HepG2 (cell line): ENCODE measurements at regions not wholly inside any gene's neighbourhood (a gene's known extent, or its start where the extent isn't known, plus 50 kb on each side); places are given as distances from the start of the nearest gene placed in this dataset.

Experiments
- ATAC-seq: fragments of 200-7000 bp; cut with Tn5 transposase; 3 replicates; pipeline ENCODE4 v1.9.1; 2020; ENCODE audit warnings: mild to moderate bottlenecking, moderate library complexity
- BruUV-seq: library from RNA; stranded (reverse); fragments of 400-500 nt; replicated peaks from 2 replicates; lab custom pipeline; 2021; lab: Mats Ljungman, UMichigan
- CTCF ChIA-PET: fragments of 300-600 bp; formaldehyde crosslinking; extraction: SDS; loops from one replicate; lab custom pipeline; 2021; ENCODE audit warnings: low total read pairs, inconsistent platforms, low intra/inter-chr PET ratio; lab: Yijun Ruan, JAX
- POLR2A ChIA-PET: fragments of 350-600 bp; sonication (Branson Sonifier 250); formaldehyde crosslinking; loops from one replicate; lab custom pipeline; 2020; ENCODE audit warnings: antibody characterized with exemption, inconsistent platforms; lab: Yijun Ruan, JAX
- DNase-seq: peaks from one replicate; pipeline ENCODE4 v3.0.0-alpha.2; 2015; ENCODE audit warnings: low spot score
- FAIRE-seq: peaks from 3 replicates; lab custom pipeline; 2011; peaks lifted over from hg19 to GRCh38; lab: Jason Lieb, UNC
- H2AFZ ChIP-seq: one replicate; pipeline ENCODE4 v1.6.1; 2011; ENCODE audit warnings: low read length, inconsistent platforms
- H3K27ac ChIP-seq: fragments of 300-600 bp; 3 replicates; pipeline ENCODE4 v1.8.0; 2011; ENCODE audit warnings: mixed run types, mild to moderate bottlenecking, mixed read lengths, low read length, inconsistent platforms; ENCODE audit not compliant: insufficient read depth; ENCODE audit errors: extremely low read length
- H3K27me3 ChIP-seq, 2 experiments: fragments of 200-600 bp in 1 of 2; 2 replicates in 1 of 2; 3 replicates in 1 of 2; pipeline versions ENCODE4 v1.6.0 to v1.8.0; 2011; ENCODE audit warnings: low read length in 2 of 2, mild to moderate bottlenecking in 2 of 2, moderate library complexity in 2 of 2, inconsistent platforms in 1 of 2; ENCODE audit not compliant: insufficient read depth in 2 of 2, control insufficient read depth in 1 of 2
- H3K36me3 ChIP-seq, 2 experiments: fragments of 200-600 bp in 1 of 2; replicated peaks in 1 of 2; 2 replicates in 1 of 2; 3 replicates in 1 of 2; pipeline versions ENCODE4 v1.5.1 to v1.8.0; 2011; ENCODE audit warnings: low read length in 2 of 2, inconsistent platforms in 1 of 2; ENCODE audit not compliant: insufficient read depth in 2 of 2, control insufficient read depth in 1 of 2
- H3K4me1 ChIP-seq: 2 replicates; pipeline ENCODE4 v1.5.1; 2012; ENCODE audit warnings: low read length, inconsistent platforms; ENCODE audit not compliant: insufficient read depth
- H3K4me2 ChIP-seq: 2 replicates; pipeline ENCODE4 v1.6.0; 2011; ENCODE audit warnings: low read depth, low read length, inconsistent platforms
- H3K4me3 ChIP-seq, 3 experiments: fragments of 200-600 bp in 1 of 3; sonication (generic), shearing (Covaris generic) in 1 of 3; replicated peaks in 1 of 3; 2 replicates each; pipeline ENCODE4 v1.5.1; 2011 to 2016; ENCODE audit warnings: low read length in 3 of 3, inconsistent platforms in 2 of 3, low read depth in 2 of 3, mild to moderate bottlenecking in 2 of 3, control low read depth in 1 of 3, mixed read lengths in 1 of 3; ENCODE audit not compliant: insufficient read depth in 1 of 3
- H3K79me2 ChIP-seq: one replicate; pipeline ENCODE4 v1.6.1; 2011; ENCODE audit warnings: low read length, inconsistent platforms; ENCODE audit not compliant: insufficient read depth
- H3K9ac ChIP-seq: 2 replicates; pipeline ENCODE4 v1.6.0; 2011; ENCODE audit warnings: mild to moderate bottlenecking, low read depth, low read length, inconsistent platforms; ENCODE audit not compliant: insufficient read depth
- H3K9me3 ChIP-seq: 2 replicates; pipeline ENCODE4 v1.5.1; 2012; ENCODE audit warnings: mild to moderate bottlenecking, low read length
- H4K20me1 ChIP-seq: 2 replicates; pipeline ENCODE4 v1.6.0; 2011; ENCODE audit warnings: inconsistent platforms, mild to moderate bottlenecking, low read length, moderate library complexity; ENCODE audit not compliant: insufficient read depth
- EP300 ChIP-seq, 3 experiments: sonication (generic) in 1 of 3; formaldehyde crosslinking in 1 of 3; IDR thresholded peaks; 2 replicates each; pipeline versions ENCODE4 v1.5.1 to v1.6.1; 2011 to 2020; ENCODE audit warnings: low read depth in 2 of 3, low read length in 2 of 3, borderline replicate concordance in 1 of 3, improper control_type of control experiment in 1 of 3, mild to moderate bottlenecking in 1 of 3, missing genetic modification reagents in 1 of 3, moderate library complexity in 1 of 3
- EZH2 ChIP-seq: conservative IDR thresholded peaks from 2 replicates; pipeline ENCODE4 v1.6.1; 2012; ENCODE audit warnings: mild to moderate bottlenecking, low read depth, low read length, moderate library complexity
- HNF4A ChIP-seq: sonication (generic); formaldehyde crosslinking; IDR thresholded peaks from 2 replicates; pipeline ENCODE4 v1.4.0; 2020; ENCODE audit warnings: missing genetic modification reagents
- PHF8 ChIP-seq: sonication (generic); formaldehyde crosslinking; IDR thresholded peaks from 2 replicates; pipeline ENCODE4 v1.5.0; 2020; ENCODE audit warnings: missing genetic modification reagents
- RNF2 ChIP-seq: fragments of 450-650 bp; conservative IDR thresholded peaks from 2 replicates; pipeline ENCODE4 v1.6.1; 2016; ENCODE audit warnings: low read depth
- ZNF350 ChIP-seq: sonication (generic); formaldehyde crosslinking; IDR thresholded peaks from 2 replicates; pipeline ENCODE4 v1.4.0; 2020; ENCODE audit warnings: mild to moderate bottlenecking, low read depth, missing genetic modification reagents, borderline replicate concordance
- ZSCAN9 ChIP-seq: IDR thresholded peaks from 2 replicates; pipeline ENCODE4 v1.6.1; 2016; ENCODE audit warnings: borderline replicate concordance
- WGBS: methylation state at CpG from one replicate; pipeline ENCODE4 v1.1.6; 2017; ENCODE audit warnings: low lambda C conversion rate; 5-methylcytosine and 5-hydroxymethylcytosine counted together
- in situ Hi-C: cut with HindIII; loops from 2 replicates; pipeline ENCODE4 v1.10.0; 2017; ENCODE audit warnings: low pct_unique_long_range_greater_than_20kb; ENCODE audit not compliant: extremely low pct_ligation_motif_present
- intact Hi-C: fragments of 100-400 bp; cut with micrococcal nuclease; formaldehyde crosslinking; loops from one replicate; pipeline ENCODE4 v1.10.0; 2022; ENCODE audit not compliant: unreplicated experiment
- TF ChIP-seq, protein P1 (sequence below): fragments of 450-650 bp; IDR thresholded peaks from 2 replicates; pipeline ENCODE4 v1.6.1; 2017; ENCODE audit warnings: mild to moderate bottlenecking

DNA sequence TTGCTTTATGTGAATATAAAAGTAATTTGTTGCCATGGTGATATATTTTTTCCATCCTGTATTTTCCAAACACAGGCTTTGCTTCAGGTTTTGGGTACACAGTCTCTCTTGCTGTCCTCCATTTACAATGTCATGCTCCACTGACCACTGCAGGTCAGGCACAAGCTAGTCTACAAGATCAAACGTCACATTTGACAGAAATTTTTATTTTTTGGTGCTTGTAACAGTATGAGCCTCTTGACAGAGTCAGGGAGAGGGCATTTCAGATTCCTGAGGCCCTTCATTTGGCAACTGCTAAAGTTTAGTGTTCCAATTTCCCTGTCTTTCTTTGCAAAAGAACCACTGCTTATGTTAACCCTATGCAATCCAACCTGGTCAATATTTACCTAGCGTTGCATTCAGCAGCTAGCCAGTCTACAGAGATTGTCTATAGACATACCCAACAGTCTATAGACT lies 175.0 kb downstream of the RFC3 start (continued):
- TF ChIP-seq HNF4A (CRISPR knock-in tag), result peak; percentile 45; the same call in 1 of the 2 replicates
- TF ChIP-seq RNF2, result no peak
- TF ChIP-seq EZH2, result no peak
- TF ChIP-seq EP300 (IDR thresholded peaks at IDR 0.05; ENCODE audit: low read depth in 2 of 2, low read length in 2 of 2), result peak in 1 of 2 experiments; percentile 65; a peak in 1 of 4 replicates
- TF ChIP-seq EP300 (CRISPR knock-in tag; IDR thresholded peaks at IDR 0.05; ENCODE audit: borderline replicate concordance), result no peak

DNA sequence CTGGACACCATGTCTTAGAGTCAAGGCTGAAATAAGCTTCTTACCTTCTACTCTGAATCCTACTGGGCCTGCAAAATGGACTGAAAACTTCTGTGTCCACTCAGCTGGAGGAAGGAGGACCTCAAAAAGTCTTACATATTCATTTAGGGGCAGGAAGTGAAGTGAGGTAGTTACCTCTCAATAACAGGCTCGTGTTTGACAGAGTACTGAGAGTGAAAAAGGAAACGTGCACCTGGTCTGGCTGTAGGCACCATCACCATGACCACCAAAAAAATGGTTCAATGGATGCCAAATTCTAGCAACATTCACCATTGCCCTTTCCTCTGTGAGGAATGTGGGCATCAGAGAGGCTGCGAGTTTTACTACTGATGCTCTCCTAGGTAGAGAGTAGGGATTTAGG lies 176.2 kb downstream of the RFC3 start:
- 96% methylated on average over 3 of the region's 3 CpGs for WGBS

More for the DNA sequence above, 176.2 kb downstream of the RFC3 start:
- intact Hi-C loops, result no loop called here
- POLR2A ChIA-PET, result interaction anchor here (1.5 to 1.9 kb wide), 2 partner anchors 15 to 17 kb away, joined by 4 to 6 read pairs; no protein-coding TSS in a partner anchor
- no peaks in the 10 kb centered on the region for H3K9me3 ChIP-seq
- DNase-seq (no peak), ATAC-seq (no peak)
- H3K4me2 ChIP-seq, result no peak overlapping the region
- no peaks in the 10 kb centered on the region for H3K36me3 ChIP-seq
- H3K27ac ChIP-seq, result no peak overlapping the region
- H3K4me3 ChIP-seq, result no peak overlapping the region
- no peak overlapping the region for H3K9ac ChIP-seq
- H4K20me1 ChIP-seq, result no peaks in the 10 kb centered on the region
- no peaks in the 10 kb centered on the region for H3K27me3 ChIP-seq
- no peak overlapping the region for H2AFZ ChIP-seq
- peaks cover 19% of the 10 kb centered on the region for H3K4me1 ChIP-seq
- no peak for TF ChIP-seq PHF8
- no peak for TF ChIP-seq ZNF350
- TF ChIP-seq, protein P1, sequence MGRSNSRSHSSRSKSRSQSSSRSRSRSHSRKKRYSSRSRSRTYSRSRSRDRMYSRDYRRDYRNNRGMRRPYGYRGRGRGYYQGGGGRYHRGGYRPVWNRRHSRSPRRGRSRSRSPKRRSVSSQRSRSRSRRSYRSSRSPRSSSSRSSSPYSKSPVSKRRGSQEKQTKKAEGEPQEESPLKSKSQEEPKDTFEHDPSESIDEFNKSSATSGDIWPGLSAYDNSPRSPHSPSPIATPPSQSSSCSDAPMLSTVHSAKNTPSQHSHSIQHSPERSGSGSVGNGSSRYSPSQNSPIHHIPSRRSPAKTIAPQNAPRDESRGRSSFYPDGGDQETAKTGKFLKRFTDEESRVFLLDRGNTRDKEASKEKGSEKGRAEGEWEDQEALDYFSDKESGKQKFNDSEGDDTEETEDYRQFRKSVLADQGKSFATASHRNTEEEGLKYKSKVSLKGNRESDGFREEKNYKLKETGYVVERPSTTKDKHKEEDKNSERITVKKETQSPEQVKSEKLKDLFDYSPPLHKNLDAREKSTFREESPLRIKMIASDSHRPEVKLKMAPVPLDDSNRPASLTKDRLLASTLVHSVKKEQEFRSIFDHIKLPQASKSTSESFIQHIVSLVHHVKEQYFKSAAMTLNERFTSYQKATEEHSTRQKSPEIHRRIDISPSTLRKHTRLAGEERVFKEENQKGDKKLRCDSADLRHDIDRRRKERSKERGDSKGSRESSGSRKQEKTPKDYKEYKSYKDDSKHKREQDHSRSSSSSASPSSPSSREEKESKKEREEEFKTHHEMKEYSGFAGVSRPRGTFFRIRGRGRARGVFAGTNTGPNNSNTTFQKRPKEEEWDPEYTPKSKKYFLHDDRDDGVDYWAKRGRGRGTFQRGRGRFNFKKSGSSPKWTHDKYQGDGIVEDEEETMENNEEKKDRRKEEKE, result no peak
- TF ChIP-seq ZSCAN9 (CRISPR knock-in tag), result no peak
- TF ChIP-seq, all 625 proteins: peak for 0
- BruUV-seq, result no TSS peak
- in situ Hi-C loops, result no loop called here
- no peaks in the 10 kb centered on the region for H3K79me2 ChIP-seq
- CTCF ChIA-PET, result no interaction called here
- FAIRE-seq, result no peak
